GM18868 (cell line): ENCODE measurements at regions not wholly inside any gene's neighbourhood (a gene's known extent, or its start where the extent isn't known, plus 50 kb on each side); places are given as distances from the start of the nearest gene placed in this dataset.
A peak's percentile ranks its signal among the peaks of the same experiment; 100 is the strongest.
"Not testable (repeated sequence)": the region's sequence is repeated elsewhere in the genome, so short reads cannot be mapped to it uniquely, and the experiment has no call there.

Experiments
- ATAC-seq: cut with Tn5 transposase; IDR thresholded peaks from one replicate; pipeline ENCODE4 v1.9.1; 2021; ENCODE audit warnings: mild to moderate bottlenecking, moderate library complexity; ENCODE audit not compliant: unreplicated experiment

DNA sequence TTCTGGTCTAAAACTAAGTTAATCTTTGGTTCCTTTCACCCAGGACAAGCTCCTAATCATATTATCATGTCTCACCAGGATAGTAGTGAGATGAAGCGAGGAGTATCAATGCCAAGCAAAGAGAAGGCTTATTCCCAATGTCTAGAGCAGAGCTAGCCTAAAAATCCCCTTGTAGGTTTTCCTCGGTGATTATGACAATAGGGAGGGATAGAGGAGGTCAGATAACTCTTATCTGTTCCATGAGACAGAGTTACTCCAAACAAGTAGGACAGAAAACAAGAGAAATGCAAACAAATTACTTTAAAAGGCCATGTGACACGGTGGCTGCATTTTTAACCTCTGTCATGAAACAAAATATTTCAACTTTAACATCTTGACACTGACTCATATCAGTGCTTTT, 623.1 kb downstream of the ADCYAP1 start:
- ATAC-seq: no peak

DNA sequence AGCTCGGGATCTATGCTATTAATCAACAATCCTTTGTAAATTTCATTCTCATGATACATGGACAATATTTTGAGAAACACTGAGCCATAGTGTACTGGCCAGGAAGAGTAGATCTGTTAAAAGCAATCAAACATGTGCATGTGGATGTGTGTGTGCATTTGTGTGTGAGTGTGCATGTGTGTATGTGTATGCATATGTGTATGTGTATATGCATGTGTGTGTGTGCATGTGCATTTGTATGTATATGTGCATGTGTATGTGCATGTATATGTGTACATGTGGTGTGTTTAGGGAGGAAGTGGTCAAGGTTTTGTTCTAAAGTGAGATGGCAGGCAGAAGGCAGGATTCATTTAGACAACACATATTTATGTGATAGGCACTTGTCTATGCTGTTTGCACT, 623.8 kb downstream of the ADCYAP1 start:
- no peak for ATAC-seq

DNA sequence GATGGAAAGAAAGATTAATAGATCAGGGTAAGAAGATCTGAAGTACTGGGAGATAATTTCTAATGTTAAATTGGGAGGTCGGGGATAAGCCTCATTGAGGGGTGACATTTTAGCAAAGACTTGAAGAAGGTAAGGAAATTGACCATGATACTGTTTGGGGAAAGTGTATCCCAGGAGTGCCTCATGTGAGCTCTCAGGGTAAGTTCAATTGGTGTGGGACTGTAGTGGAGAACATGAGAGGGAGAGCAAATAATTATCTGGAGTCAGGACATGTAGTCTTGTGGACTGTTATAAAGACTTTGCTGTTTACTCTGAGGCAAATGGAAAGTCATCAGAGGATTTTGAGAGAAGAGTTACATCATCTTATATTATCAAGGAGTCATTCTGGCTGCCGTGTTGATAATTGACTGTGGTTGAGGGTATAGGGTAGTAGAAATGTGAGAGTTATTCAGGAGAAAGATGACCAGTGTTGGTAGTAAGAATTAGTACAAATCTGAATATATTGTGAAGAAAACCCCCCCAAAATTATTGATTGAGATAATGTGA, 624.4 kb downstream of the ADCYAP1 start:
- ATAC-seq: no peak

GRCh38 chr18:1530650-1531049, 626.0 kb downstream of the ADCYAP1 start:
- no peak for ATAC-seq

- ATAC-seq: no peak
Measured at GRCh38 chr18:1539276-1539675, 634.6 kb downstream of the ADCYAP1 start.

GRCh38 chr18:1541478-1541877, 636.8 kb downstream of the ADCYAP1 start:
- ATAC-seq: no peak

GRCh38 chr18:1542230-1542774, 637.6 kb downstream of the ADCYAP1 start:
- ATAC-seq: no peak

GRCh38 chr18:1544016-1544415, 639.3 kb downstream of the ADCYAP1 start:
- ATAC-seq: no peak

- not testable (repeated sequence) for ATAC-seq
Measured at GRCh38 chr18:1557711-1558110, 653.0 kb downstream of the ADCYAP1 start.

DNA sequence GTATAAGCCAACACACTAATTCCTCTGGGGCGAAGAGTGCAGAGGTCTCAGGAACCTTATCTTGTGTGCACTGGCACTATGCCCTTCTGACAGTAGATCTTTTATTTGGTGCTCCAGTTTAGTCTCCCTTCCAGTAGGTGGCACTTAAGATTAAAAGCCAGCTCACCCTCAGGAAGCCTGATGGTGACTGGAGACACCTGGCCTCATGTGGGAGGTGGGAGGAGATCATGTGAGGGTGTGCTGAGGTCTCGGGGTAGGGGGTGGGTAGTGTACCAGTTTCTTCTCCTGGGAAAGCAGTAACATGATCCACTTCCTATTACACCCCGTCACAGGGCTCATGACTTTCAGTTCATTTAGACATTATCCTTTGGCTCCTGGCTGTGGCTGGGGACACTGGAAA, 654.9 kb downstream of the ADCYAP1 start:
- ATAC-seq: no peak

DNA sequence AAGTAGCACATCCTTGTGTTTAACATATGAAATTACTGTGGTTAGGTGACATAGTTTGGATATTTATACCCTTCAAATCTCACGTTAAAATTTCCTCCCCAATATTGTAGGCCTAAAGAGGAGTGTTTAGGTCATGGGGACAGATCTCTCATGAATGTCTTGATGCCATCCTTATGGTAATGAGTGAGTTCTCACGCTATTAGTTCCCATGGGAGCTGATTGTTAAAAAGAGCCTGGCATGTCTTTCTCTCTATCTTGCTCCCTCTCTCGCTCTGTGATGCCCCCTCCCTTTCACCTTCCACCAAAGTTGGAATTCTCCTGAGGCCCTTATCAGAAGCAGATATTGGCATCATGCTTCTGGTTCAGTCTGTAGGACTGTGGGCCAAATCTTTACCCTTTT, 660.1 kb downstream of the ADCYAP1 start:
- ATAC-seq: no peak

DNA sequence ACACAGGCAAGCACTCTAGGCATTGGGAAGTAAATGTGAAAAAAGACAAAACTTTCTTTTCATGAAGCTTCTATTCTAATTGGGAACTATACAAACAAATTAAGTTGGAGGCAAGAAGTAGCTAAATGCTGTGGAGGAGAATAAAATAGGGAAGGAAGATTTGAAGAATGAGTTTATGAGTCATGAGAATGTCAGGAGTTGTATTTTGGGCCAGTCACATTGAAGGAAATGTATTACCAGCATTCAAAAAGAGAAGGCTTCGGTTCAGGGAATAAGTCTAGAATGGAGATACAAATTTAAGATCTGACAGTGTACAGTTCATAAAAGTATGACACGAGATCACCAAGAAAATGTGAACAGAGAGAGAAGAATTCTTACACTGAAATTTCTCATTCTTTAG, 666.5 kb downstream of the ADCYAP1 start:
- no peak for ATAC-seq

GRCh38 chr18:1573732-1574131, 669.1 kb downstream of the ADCYAP1 start:
- ATAC-seq: no peak

DNA sequence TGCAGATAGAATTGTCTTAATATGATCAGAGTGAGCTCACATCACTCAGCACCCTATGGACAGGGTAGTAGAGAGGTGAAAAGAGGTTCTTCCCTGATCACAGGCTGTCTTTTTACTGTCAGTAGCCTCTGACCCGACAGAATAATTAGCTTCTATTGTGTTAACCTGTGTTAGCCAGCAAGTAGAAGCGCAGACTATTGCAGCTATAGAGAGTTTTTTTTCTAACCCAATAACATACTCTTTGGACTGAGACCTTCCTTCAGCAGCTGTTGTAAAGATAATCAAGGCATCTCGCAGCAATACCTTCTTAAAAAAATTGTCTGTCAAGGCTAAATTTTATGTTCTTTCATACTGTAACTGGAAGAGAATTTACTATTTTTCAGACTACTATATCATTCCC, 670.4 kb downstream of the ADCYAP1 start:
- no peak for ATAC-seq

DNA sequence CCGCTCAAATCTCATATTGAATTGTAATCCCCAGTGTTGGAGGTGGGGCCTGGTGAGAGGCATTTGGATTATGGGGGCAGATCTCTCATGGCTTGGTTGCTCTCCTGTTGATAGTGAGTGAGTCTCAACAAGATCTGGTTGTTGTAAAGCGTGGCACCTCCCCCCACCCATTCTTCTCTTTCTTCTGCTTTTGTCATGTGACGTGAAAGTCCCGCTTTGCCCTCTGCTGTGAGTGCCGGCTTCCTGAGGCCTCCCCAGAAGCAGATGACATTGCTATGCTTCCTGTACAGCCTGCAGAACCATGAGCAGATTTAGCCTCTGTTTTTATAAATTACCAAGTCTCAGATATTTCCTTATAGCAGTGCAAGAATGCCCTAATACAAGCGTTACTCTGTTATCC, 673.8 kb downstream of the ADCYAP1 start:
- ATAC-seq: no peak

- ATAC-seq: no peak
Measured at GRCh38 chr18:1581581-1581980, 676.9 kb downstream of the ADCYAP1 start.

- ATAC-seq: peak; percentile 87
Measured at GRCh38 chr18:1585881-1586488, 681.3 kb downstream of the ADCYAP1 start.

DNA sequence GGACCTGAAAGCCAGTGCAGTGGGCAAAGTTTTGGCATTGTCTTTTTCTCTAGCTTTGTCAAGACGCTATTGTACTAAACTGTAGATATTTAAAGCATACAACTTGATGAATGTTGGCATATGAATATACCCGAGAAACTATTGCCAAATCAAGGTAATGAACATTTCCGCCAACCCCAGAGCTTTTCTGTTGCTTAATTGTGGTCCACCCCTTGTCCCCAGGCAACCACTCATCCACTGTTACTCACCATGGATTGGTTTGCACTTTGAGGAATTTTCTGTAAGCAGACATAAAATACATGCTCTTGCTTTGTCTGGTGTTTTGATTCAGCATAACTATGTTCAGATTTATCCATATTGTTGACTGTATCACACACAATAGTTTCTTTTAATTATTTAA, 688.4 kb downstream of the ADCYAP1 start:
- ATAC-seq: no peak

DNA sequence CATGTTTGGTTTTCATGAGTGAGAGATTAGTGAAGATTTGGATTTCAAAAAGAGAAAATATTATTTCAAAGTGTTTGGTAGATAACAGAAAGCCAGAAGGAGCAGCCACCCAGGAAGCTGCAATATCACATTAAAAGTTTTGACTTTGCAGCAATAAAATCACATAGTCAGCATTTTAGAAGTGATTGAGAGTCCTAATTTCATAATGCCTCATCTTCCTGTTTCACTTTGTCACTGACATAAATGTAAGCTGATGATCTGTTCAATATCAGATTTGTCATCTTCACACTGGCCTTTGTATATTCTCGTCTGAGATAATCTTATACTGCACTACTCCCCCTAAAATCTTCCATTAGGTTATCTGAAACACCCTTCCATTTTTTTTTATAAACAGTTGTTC, 690.5 kb downstream of the ADCYAP1 start:
- no peak for ATAC-seq

DNA sequence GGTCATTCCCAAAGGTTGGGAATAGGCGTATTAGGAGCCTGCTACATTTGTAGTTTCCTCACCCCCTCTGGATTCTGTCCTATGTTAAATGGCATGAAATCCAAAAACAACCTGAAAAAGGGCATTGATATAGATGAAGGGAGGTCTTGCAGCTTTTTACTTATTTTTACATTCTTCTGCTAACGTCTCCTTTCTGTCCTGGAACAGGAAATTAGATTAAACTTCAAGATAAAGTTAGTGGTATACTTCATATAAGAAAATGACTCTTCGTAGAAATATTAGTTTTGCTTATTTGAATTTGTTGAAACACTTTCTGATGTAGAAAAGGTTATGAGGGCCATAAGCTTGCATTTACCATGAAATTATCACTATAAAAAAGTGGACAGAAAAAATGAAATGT, 694.5 kb downstream of the ADCYAP1 start:
- ATAC-seq: no peak

- ATAC-seq: no peak
Measured at GRCh38 chr18:1604751-1605150, 700.1 kb downstream of the ADCYAP1 start.

GRCh38 chr18:1618364-1618763, 713.7 kb downstream of the ADCYAP1 start:
- no peak for ATAC-seq

DNA sequence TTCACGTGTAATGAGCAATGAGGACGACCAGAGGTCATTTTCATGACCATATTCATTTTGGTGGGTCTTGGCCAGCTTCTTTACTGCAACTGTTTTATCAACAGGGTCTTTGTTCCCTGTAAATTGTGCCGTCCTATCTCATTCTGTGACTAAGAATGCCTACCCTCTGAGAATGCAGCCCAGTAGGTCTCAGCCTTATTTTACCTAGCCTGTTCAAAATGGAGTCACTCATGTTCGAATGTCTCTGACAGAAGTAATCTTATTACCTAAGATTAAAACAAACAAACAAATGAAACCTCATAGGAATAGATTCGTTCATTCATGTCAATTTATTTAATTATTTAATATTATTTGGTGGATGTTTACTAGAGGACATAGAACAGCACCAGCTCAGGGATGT, 714.8 kb downstream of the ADCYAP1 start:
- no peak for ATAC-seq
